RWPE1 (cell line): ENCODE measurements at regions not wholly inside any gene's neighbourhood (a gene's known extent, or its start where the extent isn't known, plus 50 kb on each side); places are given as distances from the start of the nearest gene placed in this dataset.

ENCODE experiments used
- CTCF ChIA-PET: fragments of 350-600 bp; sonication (Branson Sonifier 250); formaldehyde crosslinking; extraction: SDS; loops from one replicate; lab custom pipeline; 2021; lab: Yijun Ruan, JAX
- POLR2A ChIA-PET: fragments of 400-600 bp; formaldehyde crosslinking; extraction: SDS; loops from one replicate; lab custom pipeline; 2020; ENCODE audit warnings: antibody characterized with exemption; ENCODE audit not compliant: low non-redundant PET; lab: Yijun Ruan, JAX
- DNase-seq: peaks from one replicate; pipeline ENCODE4 v3.0.0; 2012; ENCODE audit warnings: low spot score
- H3K27ac ChIP-seq: fragments of 450-650 bp; 2 replicates; pipeline ENCODE4 v1.5.1; 2017
- CTCF ChIP-seq: fragments of 450-650 bp; conservative IDR thresholded peaks from 2 replicates; pipeline ENCODE4 v1.5.1; 2017; ENCODE audit warnings: low read depth, mild to moderate bottlenecking

DNA sequence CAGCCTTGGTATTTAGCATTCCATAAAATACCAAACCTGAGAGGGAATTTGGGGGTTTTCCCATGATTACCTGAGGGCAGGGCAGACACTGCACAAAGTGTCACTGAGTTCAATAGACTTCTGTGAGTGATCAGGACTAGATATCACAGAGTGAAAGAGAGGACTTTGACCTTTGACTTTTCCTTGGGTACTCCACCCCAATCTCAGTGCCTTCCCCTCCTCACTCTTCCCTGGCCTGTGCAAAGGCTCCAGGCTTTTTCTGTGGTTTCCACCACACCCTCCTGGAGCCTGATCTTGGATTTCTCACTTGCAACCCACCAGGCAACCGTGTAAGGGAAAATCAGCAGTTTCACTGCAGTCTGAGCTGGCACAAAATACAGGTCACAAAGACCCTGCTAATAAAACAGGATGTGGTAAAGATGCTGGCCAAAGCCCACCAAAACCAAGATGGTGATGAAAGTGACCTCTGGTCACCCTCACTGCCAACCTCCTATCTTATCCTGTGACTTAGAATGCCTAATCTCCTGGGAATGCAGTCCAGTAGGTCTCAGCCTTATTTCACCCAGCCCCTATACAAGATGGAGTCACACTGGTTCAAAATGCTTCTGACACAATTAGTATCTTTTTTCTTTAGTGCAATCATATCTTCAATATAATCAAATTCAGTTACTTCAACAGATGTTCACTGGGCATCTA is 64.0 kb downstream of the BOD1L2 start:
- peak overlapping the region; percentile 62 for H3K27ac ChIP-seq
- ChIA-PET CTCF (no interaction called here), POLR2A (no interaction called here)
- no peak for TF ChIP-seq CTCF
- DNase-seq: peak; percentile 23

GRCh38 chr18:57211412-57211750 is 64.5 kb downstream of the BOD1L2 start:
- TF ChIP-seq CTCF: no peak
- no peak overlapping the region for H3K27ac ChIP-seq
- DNase-seq: no peak
- CTCF ChIA-PET: no interaction called here
- POLR2A ChIA-PET: no interaction called here

DNA sequence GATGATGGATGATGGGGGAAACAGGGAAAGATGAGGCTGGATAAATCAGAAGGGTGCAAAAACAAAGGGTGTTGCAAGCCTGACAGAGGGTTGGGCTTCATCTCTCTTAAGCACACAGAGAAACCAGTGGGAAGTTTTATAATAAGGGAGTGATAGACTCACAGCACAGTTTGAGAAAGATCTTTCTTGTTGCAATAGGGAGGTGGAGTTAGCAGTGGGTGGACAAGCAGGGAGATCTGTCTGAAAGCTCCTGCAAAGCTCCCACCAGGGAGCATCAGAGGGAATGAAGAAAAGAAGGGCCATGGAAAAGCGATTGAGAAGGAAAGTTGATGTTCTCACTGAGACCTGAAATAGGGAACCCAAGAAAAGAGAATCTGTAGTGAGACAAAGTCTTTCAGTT is 64.9 kb downstream of the BOD1L2 start:
- TF ChIP-seq CTCF: no peak
- H3K27ac ChIP-seq: no peak overlapping the region
- no peak for DNase-seq
- ChIA-PET CTCF (no interaction called here), POLR2A (no interaction called here)

- CTCF ChIA-PET: no interaction called here
- no peak overlapping the region for H3K27ac ChIP-seq
- POLR2A ChIA-PET: no interaction called here
- TF ChIP-seq CTCF: no peak
- DNase-seq: no peak
Measured at GRCh38 chr18:57212678-57213077, 65.8 kb downstream of the BOD1L2 start.

- POLR2A ChIA-PET: no interaction called here
- no peak for TF ChIP-seq CTCF
- no peak overlapping the region for H3K27ac ChIP-seq
- no peak for DNase-seq
- CTCF ChIA-PET: no interaction called here
Measured at GRCh38 chr18:57214976-57215375, 68.1 kb downstream of the BOD1L2 start.

- ChIA-PET POLR2A (no interaction called here), CTCF (no interaction called here)
- no peak for DNase-seq
- TF ChIP-seq CTCF: no peak
- no peak overlapping the region for H3K27ac ChIP-seq
Measured at GRCh38 chr18:57218281-57218680, 71.4 kb downstream of the BOD1L2 start.
